HCT116 (cell line): ENCODE measurements at regions not wholly inside any gene's neighbourhood (a gene's known extent, or its start where the extent isn't known, plus 50 kb on each side); places are given as distances from the start of the nearest gene placed in this dataset.

Source experiments
- ATAC-seq: fragments of 200-7000 bp; cut with Tn5 transposase; 2 replicates; pipeline ENCODE4 v1.9.1; 2020; ENCODE audit warnings: mild to moderate bottlenecking, moderate library complexity
- BruUV-seq: library from RNA; stranded (reverse); fragments of 400-500 nt; replicated peaks from 2 replicates; lab custom pipeline; 2021; lab: Mats Ljungman, UMichigan
- CTCF ChIA-PET: fragments of 300-600 bp; sonication (Branson Sonifier 250); formaldehyde crosslinking; loops from one replicate; lab custom pipeline; 2021; ENCODE audit warnings: antibody characterized with exemption; lab: Charles Lee
- POLR2A ChIA-PET: fragments of 300-600, 350-600 bp; sonication (Branson Sonifier 250); formaldehyde crosslinking; loops from one replicate; lab custom pipeline; 2021; ENCODE audit warnings: antibody characterized with exemption; lab: Charles Lee
- RAD21 ChIA-PET, 2 experiments: fragments of 300-600 bp; sonication (Branson Sonifier 250); formaldehyde crosslinking; loops; one replicate each; lab custom pipeline; 2023; ENCODE audit warnings: low total read pairs in 2 of 2; ENCODE audit not compliant: uncharacterized antibody in 2 of 2, unreplicated experiment in 2 of 2, low non-redundant PET in 1 of 2; lab: Charles Lee
- DNase-seq: peaks from one replicate; pipeline ENCODE4 v3.0.0-alpha.2; 2010; ENCODE audit warnings: low read depth, low spot score
- H2AFZ ChIP-seq: fragments of 200-600 bp; shearing (Covaris generic), sonication (generic); 2 replicates; pipeline ENCODE4 v1.6.1; 2017; ENCODE audit warnings: low read depth, mixed run types, mixed read lengths, antibody characterized with exemption, low read length; ENCODE audit not compliant: poor library complexity, severe bottlenecking
- H3K27ac ChIP-seq: 2 replicates; pipeline ENCODE4 v1.5.1; 2012; ENCODE audit warnings: low read depth, low read length
- H3K27me3 ChIP-seq: fragments of 200-600 bp; sonication (generic); 2 replicates; pipeline ENCODE4 v1.6.1; 2016; ENCODE audit warnings: mixed run types, low read length, mixed read lengths; ENCODE audit not compliant: insufficient read depth
- H3K36me3 ChIP-seq, 2 experiments: fragments of 200-500 bp in 1 of 2; fragments of 200-600 bp in 1 of 2; sonication (Bioruptor generic) in 1 of 2; sonication (generic) in 1 of 2; 2 replicates each; pipeline versions ENCODE4 v1.5.1 to v1.6.1; 2014 to 2016; ENCODE audit warnings: low read length in 2 of 2, inconsistent platforms in 1 of 2, mixed read lengths in 1 of 2, mixed run types in 1 of 2; ENCODE audit not compliant: insufficient read depth in 2 of 2, control insufficient read depth in 1 of 2
- H3K4me1 ChIP-seq, 2 experiments: fragments of 200-600 bp in 1 of 2; sonication (generic) in 1 of 2; 2 replicates each; pipeline versions ENCODE4 v1.5.1 to v1.6.1; 2012 to 2017; ENCODE audit warnings: low read length in 2 of 2, inconsistent platforms in 1 of 2, mild to moderate bottlenecking in 1 of 2, mixed read lengths in 1 of 2, mixed run types in 1 of 2, moderate library complexity in 1 of 2; ENCODE audit not compliant: insufficient read depth in 2 of 2, control insufficient read depth in 1 of 2
- H3K4me2 ChIP-seq: fragments of 200-600 bp; sonication (generic); 2 replicates; pipeline ENCODE4 v1.6.1; 2017; ENCODE audit warnings: mixed run types, low read length, mixed read lengths
- H3K4me3 ChIP-seq, 2 experiments: fragments of 200-600 bp in 1 of 2; sonication (generic) in 1 of 2; replicated peaks in 1 of 2; 2 replicates each; pipeline ENCODE4 v1.5.1; 2011 to 2016; ENCODE audit warnings: low read length in 2 of 2, control low read depth in 1 of 2, low read depth in 1 of 2, mild to moderate bottlenecking in 1 of 2, mixed read lengths in 1 of 2, mixed run types in 1 of 2
- H3K79me2 ChIP-seq: fragments of 200-600 bp; sonication (generic); 2 replicates; pipeline ENCODE4 v1.6.1; 2017; ENCODE audit warnings: mild to moderate bottlenecking, mixed run types, low read length, moderate library complexity, mixed read lengths; ENCODE audit not compliant: insufficient read depth
- H3K9ac ChIP-seq: fragments of 200-600 bp; sonication (generic); 2 replicates; pipeline ENCODE4 v1.6.1; 2016; ENCODE audit warnings: low read length, mixed read lengths
- H3K9me2 ChIP-seq: fragments of 200-600 bp; sonication (generic), shearing (Covaris generic); 2 replicates; pipeline ENCODE4 v1.6.1; 2017; ENCODE audit warnings: mixed run types, mild to moderate bottlenecking, moderate library complexity; ENCODE audit not compliant: insufficient read depth
- H3K9me3 ChIP-seq, 2 experiments: fragments of 200-500 bp in 1 of 2; fragments of 200-600 bp in 1 of 2; sonication (Bioruptor generic) in 1 of 2; sonication (generic) in 1 of 2; 2 replicates each; pipeline ENCODE4 v1.6.1; 2014 to 2017; ENCODE audit warnings: low read length in 2 of 2, mixed read lengths in 2 of 2, inconsistent platforms in 1 of 2, low read depth in 1 of 2, mild to moderate bottlenecking in 1 of 2, mixed run types in 1 of 2, moderate library complexity in 1 of 2; ENCODE audit not compliant: control insufficient read depth in 1 of 2, insufficient read depth in 1 of 2
- H4K20me1 ChIP-seq: fragments of 200-600 bp; sonication (generic), shearing (Covaris generic); 2 replicates; pipeline ENCODE4 v1.6.1; 2017; ENCODE audit warnings: mixed run types, mild to moderate bottlenecking, moderate library complexity; ENCODE audit not compliant: insufficient read depth
- EZH2 ChIP-seq: fragments of 200-600 bp; sonication (generic); IDR thresholded peaks from 2 replicates; pipeline ENCODE4 v1.6.1; 2017; ENCODE audit warnings: antibody characterized with exemption, mixed run types
- FOSL1 ChIP-seq: IDR thresholded peaks from 2 replicates; pipeline ENCODE4 v1.6.1; 2012; ENCODE audit warnings: low read depth
- SIN3A ChIP-seq: IDR thresholded peaks from 2 replicates; pipeline ENCODE4 v1.6.1; 2012; ENCODE audit warnings: low read depth
- SRF ChIP-seq: IDR thresholded peaks from 2 replicates; pipeline ENCODE4 v1.6.1; 2012; ENCODE audit warnings: low read depth
- ZFX ChIP-seq: fragments of 450-650 bp; IDR thresholded peaks from 2 replicates; pipeline ENCODE4 v1.6.1; 2017
- intact Hi-C: fragments of 100-400 bp; cut with micrococcal nuclease; formaldehyde crosslinking; loops from 2 replicates; pipeline ENCODE4 v1.10.0; 2022
- TF ChIP-seq, protein P1 (sequence below): IDR thresholded peaks from 2 replicates; pipeline ENCODE4 v1.6.1; 2012
- TF ChIP-seq, protein P2 (sequence below): IDR thresholded peaks from 2 replicates; pipeline ENCODE4 v1.6.1; 2012
- TF ChIP-seq, protein P3 (sequence below), 3 experiments: fragments of 200-600 bp in 1 of 3; sonication (generic) in 1 of 3; IDR thresholded peaks in 2 of 3; conservative IDR thresholded peaks in 1 of 3; 2 replicates each; pipeline ENCODE4 v1.5.1; 2012 to 2017; ENCODE audit warnings: low read depth in 2 of 3, low read length in 2 of 3, antibody characterized with exemption in 1 of 3, borderline replicate concordance in 1 of 3, control low read depth in 1 of 3, mild to moderate bottlenecking in 1 of 3, mixed read lengths in 1 of 3, mixed run types in 1 of 3, moderate library complexity in 1 of 3; ENCODE audit not compliant: insufficient read depth in 1 of 3

DNA sequence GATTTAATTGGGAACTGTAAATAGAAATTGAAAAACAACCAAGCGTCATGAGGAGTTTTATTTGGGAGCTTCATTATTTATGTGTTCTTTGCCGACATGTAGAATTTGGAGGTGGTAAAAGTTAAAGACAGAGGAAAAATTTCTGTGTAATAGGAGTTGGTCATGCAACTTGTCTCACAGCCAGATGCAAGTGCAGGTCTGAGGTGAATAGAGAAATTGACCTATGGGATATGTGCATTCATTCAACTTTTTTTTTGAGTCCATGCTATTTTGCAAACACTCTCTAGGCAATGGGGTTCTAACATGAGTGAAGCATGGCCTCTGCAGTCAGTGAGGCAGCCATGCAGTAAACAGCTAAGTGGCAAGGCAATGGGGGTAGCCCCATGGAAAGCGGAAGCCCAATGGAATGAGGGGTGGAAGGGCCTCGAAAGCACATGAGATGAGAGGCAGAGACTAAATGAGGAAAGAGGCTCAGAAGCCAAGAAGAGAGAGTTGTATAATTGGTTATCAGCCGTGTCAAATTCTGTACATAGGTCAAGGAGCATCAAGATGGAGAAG lies 56.4 kb upstream of the NRIP1 start:
- Histone ChIP-seq H3K9me3 (no peaks in the 10 kb centered on the region; a peak in 1 of 4 replicates), H3K9ac (no peak overlapping the region)

DNA sequence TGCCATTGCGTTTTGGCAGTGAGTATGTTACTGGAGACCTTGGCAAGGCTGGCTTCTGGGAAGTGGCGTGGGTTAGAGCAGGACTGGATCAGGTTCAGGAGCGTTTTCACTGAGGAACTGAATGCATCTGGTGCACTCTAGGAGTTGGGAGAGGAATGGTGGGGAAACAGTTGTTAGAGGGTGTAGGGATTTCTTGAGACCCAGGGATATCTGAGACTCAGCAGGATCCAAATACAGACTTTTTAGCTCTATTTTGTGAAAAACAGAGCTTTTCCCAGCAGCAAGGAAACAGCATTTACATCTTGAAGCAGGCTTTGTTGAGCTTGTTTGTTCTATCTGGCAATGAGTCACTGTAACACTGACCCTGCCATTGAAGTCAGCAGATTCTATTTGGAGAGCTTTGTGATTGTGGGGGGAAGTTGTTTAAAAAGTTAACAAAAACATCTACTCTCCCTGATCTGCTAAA lies 56.9 kb upstream of the NRIP1 start:
- Histone ChIP-seq H4K20me1 (no peaks in the 10 kb centered on the region), H3K9me2 (no peaks in the 10 kb centered on the region), H3K4me3 (no peak overlapping the region), H3K36me3 (no peaks in the 10 kb centered on the region), H2AFZ (no peak overlapping the region), H3K4me2 (no peak overlapping the region), H3K79me2 (no peaks in the 10 kb centered on the region), H3K9ac (no peak overlapping the region), H3K27me3 (no peaks in the 10 kb centered on the region), H3K27ac (no peak overlapping the region), H3K4me1 (no peaks in the 10 kb centered on the region), H3K9me3 (no peaks in the 10 kb centered on the region; a peak in 1 of 4 replicates)
- CTCF ChIA-PET: no interaction called here
- intact Hi-C loops: no loop called here
- RAD21 ChIA-PET: no interaction called here
- TF ChIP-seq, protein P1, sequence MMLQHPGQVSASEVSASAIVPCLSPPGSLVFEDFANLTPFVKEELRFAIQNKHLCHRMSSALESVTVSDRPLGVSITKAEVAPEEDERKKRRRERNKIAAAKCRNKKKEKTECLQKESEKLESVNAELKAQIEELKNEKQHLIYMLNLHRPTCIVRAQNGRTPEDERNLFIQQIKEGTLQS: no peak
- no peak for TF ChIP-seq SRF
- TF ChIP-seq, protein P2, sequence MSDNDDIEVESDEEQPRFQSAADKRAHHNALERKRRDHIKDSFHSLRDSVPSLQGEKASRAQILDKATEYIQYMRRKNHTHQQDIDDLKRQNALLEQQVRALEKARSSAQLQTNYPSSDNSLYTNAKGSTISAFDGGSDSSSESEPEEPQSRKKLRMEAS: no peak
- TF ChIP-seq ZFX: no peak
- no peak for TF ChIP-seq FOSL1
- no peak for TF ChIP-seq SIN3A
- no peak for TF ChIP-seq EZH2
- TF ChIP-seq, protein P3, sequence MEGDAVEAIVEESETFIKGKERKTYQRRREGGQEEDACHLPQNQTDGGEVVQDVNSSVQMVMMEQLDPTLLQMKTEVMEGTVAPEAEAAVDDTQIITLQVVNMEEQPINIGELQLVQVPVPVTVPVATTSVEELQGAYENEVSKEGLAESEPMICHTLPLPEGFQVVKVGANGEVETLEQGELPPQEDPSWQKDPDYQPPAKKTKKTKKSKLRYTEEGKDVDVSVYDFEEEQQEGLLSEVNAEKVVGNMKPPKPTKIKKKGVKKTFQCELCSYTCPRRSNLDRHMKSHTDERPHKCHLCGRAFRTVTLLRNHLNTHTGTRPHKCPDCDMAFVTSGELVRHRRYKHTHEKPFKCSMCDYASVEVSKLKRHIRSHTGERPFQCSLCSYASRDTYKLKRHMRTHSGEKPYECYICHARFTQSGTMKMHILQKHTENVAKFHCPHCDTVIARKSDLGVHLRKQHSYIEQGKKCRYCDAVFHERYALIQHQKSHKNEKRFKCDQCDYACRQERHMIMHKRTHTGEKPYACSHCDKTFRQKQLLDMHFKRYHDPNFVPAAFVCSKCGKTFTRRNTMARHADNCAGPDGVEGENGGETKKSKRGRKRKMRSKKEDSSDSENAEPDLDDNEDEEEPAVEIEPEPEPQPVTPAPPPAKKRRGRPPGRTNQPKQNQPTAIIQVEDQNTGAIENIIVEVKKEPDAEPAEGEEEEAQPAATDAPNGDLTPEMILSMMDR (IDR thresholded peaks at IDR 0.05 in 2 of 3, conservative IDR thresholded peaks at IDR 0.05 in 1 of 3; ENCODE audit: borderline replicate concordance in 1 of 3, insufficient read depth in 1 of 3, low read depth in 2 of 3, low read length in 2 of 3): no peak
- DNase-seq (no peak), ATAC-seq (no peak)
- POLR2A ChIA-PET: no interaction called here
- BruUV-seq: no TSS peak

More for the DNA sequence above, 56.4 kb upstream of the NRIP1 start:
- Histone ChIP-seq H3K27ac (no peak overlapping the region), H3K4me1 (no peaks in the 10 kb centered on the region)
- no peak for TF ChIP-seq SIN3A
- TF ChIP-seq, all 23 proteins: peak for 0
- H3K4me2 ChIP-seq: no peak overlapping the region
- intact Hi-C loops: no loop called here
- H3K4me3 ChIP-seq: no peak overlapping the region
- DNase-seq (no peak), ATAC-seq (no peak)
- CTCF ChIA-PET: no interaction called here
- H3K9me2 ChIP-seq: no peaks in the 10 kb centered on the region
- no peaks in the 10 kb centered on the region for H4K20me1 ChIP-seq
- no peaks in the 10 kb centered on the region for H3K27me3 ChIP-seq
- no peaks in the 10 kb centered on the region for H3K36me3 ChIP-seq
- no peak overlapping the region for H2AFZ ChIP-seq
- POLR2A ChIA-PET: no interaction called here
- no peaks in the 10 kb centered on the region for H3K79me2 ChIP-seq
- RAD21 ChIA-PET: no interaction called here
- BruUV-seq: no TSS peak
